ENCODE measurements at regions not wholly inside any gene's neighbourhood (a gene's known extent, or its start where the extent isn't known, plus 50 kb on each side); places are given as distances from the start of the nearest gene placed in this dataset.

GRCh38 chr5:63306909-63307308, 655.3 kb downstream of the HTR1A start:
- TF ChIP-seq CTCF (IDR thresholded peaks at IDR 0.05; ENCODE audit: low read depth, low read length) = no peak
- TF ChIP-seq EZH2phosphoT487 (IDR thresholded peaks at IDR 0.05; ENCODE audit: low read depth) = no peak
